Ishikawa (cell line): ENCODE measurements at regions not wholly inside any gene's neighbourhood (a gene's known extent, or its start where the extent isn't known, plus 50 kb on each side); places are given as distances from the start of the nearest gene placed in this dataset.

Experiments used
- CEBPB ChIP-seq: IDR thresholded peaks from 2 replicates; pipeline ENCODE4 v1.6.1; 2012
- CREB1 ChIP-seq: IDR thresholded peaks from 2 replicates; pipeline ENCODE4 v1.6.1; 2012; ENCODE audit warnings: low read depth
- EGR1 ChIP-seq: IDR thresholded peaks from 2 replicates; pipeline ENCODE4 v1.6.1; 2012
- EP300 ChIP-seq: IDR thresholded peaks from 2 replicates; pipeline ENCODE4 v1.6.1; 2012; ENCODE audit warnings: borderline replicate concordance
- RAD21 ChIP-seq: IDR thresholded peaks from 2 replicates; pipeline ENCODE4 v1.6.1; 2012; ENCODE audit warnings: low read depth
- TAF1 ChIP-seq: IDR thresholded peaks from 2 replicates; pipeline ENCODE4 v1.6.1; 2012; ENCODE audit warnings: low read depth, mild to moderate bottlenecking
- TCF12 ChIP-seq: IDR thresholded peaks from 2 replicates; pipeline ENCODE4 v1.6.1; 2012; ENCODE audit warnings: low read depth
- TEAD4 ChIP-seq: IDR thresholded peaks from 2 replicates; pipeline ENCODE4 v1.6.1; 2012
- YY1 ChIP-seq: IDR thresholded peaks from 2 replicates; pipeline ENCODE4 v1.6.1; 2012; ENCODE audit warnings: low read depth
- ZBTB7A ChIP-seq: IDR thresholded peaks from 2 replicates; pipeline ENCODE4 v1.6.1; 2012; ENCODE audit warnings: low read depth
- TF ChIP-seq, protein P1 (sequence below): IDR thresholded peaks from 2 replicates; pipeline ENCODE4 v1.6.1; 2012; ENCODE audit warnings: low read depth, mild to moderate bottlenecking
- TF ChIP-seq, protein P2 (sequence below): IDR thresholded peaks from 2 replicates; pipeline ENCODE4 v1.6.1; 2012

DNA sequence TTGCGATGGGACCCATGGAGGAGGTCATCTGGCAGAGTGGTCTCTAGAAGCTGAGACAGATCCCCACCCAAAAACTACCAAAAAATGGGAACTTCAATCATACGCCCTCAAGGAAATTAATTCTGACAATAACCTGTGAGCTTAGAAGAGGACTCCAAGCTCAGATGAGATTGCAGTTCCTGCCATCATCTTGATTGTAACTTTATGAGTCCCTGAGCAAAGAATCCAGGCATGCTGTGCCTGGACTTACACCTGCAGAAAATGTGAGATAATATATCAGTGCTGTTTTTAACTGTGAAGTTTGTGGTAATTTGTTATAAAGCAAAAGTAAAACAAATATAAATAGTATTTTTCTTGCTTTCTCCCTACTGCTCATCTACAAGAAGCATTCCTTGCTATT, 299.6 kb upstream of the MBL2 start:
- TF ChIP-seq TEAD4, result no peak
- TF ChIP-seq CEBPB, result no peak
- no peak for TF ChIP-seq RAD21
- TF ChIP-seq TCF12, result no peak
- TF ChIP-seq, protein P1, sequence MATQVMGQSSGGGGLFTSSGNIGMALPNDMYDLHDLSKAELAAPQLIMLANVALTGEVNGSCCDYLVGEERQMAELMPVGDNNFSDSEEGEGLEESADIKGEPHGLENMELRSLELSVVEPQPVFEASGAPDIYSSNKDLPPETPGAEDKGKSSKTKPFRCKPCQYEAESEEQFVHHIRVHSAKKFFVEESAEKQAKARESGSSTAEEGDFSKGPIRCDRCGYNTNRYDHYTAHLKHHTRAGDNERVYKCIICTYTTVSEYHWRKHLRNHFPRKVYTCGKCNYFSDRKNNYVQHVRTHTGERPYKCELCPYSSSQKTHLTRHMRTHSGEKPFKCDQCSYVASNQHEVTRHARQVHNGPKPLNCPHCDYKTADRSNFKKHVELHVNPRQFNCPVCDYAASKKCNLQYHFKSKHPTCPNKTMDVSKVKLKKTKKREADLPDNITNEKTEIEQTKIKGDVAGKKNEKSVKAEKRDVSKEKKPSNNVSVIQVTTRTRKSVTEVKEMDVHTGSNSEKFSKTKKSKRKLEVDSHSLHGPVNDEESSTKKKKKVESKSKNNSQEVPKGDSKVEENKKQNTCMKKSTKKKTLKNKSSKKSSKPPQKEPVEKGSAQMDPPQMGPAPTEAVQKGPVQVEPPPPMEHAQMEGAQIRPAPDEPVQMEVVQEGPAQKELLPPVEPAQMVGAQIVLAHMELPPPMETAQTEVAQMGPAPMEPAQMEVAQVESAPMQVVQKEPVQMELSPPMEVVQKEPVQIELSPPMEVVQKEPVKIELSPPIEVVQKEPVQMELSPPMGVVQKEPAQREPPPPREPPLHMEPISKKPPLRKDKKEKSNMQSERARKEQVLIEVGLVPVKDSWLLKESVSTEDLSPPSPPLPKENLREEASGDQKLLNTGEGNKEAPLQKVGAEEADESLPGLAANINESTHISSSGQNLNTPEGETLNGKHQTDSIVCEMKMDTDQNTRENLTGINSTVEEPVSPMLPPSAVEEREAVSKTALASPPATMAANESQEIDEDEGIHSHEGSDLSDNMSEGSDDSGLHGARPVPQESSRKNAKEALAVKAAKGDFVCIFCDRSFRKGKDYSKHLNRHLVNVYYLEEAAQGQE, result no peak
- no peak for TF ChIP-seq EP300
- no peak for TF ChIP-seq CREB1
- TF ChIP-seq ZBTB7A, result no peak
- TF ChIP-seq, protein P2, sequence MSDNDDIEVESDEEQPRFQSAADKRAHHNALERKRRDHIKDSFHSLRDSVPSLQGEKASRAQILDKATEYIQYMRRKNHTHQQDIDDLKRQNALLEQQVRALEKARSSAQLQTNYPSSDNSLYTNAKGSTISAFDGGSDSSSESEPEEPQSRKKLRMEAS, result no peak
- TF ChIP-seq YY1, result no peak
- TF ChIP-seq TAF1, result no peak
- TF ChIP-seq EGR1, result no peak
